NCI-H2227 treated with DMSO at 0.1 percent for 48 hours (cell line): ENCODE measurements at regions not wholly inside any gene's neighbourhood (a gene's known extent, or its start where the extent isn't known, plus 50 kb on each side); places are given as distances from the start of the nearest gene placed in this dataset.

Source experiments
- DNase-seq: peaks from one replicate; lab custom pipeline; 2025; lab: John Stamatoyannopoulos, UW

GRCh38 chr1:29967261-29967660, 730.9 kb downstream of the PTPRU start:
- no peak for DNase-seq

- DNase-seq = no peak
Observed at GRCh38 chr1:29966526-29967045, 730.3 kb downstream of the PTPRU start.

DNA sequence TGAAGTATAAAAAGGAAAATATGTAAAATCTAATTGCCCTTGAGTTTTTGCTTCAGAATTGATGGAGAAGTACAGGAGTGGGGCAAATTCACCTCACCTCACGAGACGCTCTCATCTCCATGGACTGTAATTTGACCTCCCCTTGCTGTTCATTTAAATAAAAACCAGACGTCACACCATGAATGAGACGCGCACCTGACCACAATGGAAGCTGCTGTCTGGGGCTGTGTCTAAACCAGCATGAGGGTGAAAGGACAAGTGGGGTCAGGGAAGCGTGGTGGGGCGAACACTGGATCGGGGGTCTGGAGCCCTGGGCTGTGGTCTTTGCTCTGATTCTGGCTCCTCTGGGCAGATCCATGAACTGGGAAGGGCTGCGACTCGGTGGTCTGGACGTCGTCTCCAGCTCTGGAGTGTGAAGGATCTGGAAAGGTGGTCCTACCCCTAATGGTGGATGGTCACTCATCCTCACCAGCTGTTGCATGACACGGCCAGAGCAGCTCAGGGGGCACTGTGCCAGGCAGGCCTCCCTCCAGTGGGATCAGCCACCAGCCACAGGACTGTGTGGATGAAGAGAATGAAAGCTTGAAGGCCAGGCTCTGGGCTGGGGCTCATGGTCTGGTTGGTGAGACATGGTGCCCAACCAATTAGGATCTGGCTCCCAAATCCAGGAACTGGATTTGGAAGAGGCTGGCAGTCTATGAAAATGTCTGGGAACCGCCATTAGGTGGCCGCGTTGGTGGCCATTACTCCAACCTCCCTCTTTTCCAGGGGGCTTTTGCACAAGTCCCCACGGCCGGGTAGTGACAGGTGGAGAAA, 728.6 kb downstream of the PTPRU start:
- DNase-seq = no peak

DNA sequence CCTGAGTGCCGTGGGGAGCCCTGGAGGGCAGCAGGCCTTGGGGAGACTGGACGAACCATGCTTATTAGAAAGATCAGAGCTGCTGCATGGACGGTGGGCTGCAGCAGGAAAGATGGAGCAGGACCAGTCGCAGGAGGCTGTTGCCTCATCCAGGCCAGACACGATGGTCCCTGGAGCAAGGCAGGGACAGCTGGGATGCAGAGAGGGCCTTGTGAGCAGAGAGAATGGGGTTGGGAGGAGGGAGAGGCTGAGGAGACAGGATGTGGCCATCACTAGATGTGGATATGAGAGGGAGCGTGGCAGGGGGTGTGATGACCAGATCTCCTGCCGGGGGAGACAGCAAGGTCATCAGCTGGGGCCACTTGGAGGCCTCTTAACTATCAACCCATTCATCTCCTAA, 727.6 kb downstream of the PTPRU start:
- no peak for DNase-seq

DNA sequence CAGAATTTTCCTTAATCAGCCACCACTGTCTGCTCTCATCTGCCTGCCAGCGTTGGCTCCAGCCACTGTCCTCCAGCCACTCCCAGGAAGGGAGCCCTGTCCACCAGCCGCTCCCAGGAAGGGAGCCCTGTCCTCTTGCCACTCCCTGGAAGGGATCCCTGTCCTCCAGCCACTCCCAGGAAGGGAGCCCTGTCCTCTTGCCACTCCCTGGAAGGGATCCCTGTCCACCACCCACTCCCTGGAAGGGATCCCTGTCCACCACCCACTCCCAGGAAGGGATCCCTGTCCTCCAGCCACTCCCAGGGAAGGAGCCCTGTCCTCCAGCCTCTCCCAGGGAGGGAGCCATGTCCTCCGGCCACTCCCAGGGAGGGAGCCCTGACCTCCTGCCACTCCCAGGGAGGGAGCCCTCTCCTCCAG, 726.5 kb downstream of the PTPRU start:
- DNase-seq = no peak

GRCh38 chr1:29962336-29962735, 726.0 kb downstream of the PTPRU start:
- no peak for DNase-seq

DNA sequence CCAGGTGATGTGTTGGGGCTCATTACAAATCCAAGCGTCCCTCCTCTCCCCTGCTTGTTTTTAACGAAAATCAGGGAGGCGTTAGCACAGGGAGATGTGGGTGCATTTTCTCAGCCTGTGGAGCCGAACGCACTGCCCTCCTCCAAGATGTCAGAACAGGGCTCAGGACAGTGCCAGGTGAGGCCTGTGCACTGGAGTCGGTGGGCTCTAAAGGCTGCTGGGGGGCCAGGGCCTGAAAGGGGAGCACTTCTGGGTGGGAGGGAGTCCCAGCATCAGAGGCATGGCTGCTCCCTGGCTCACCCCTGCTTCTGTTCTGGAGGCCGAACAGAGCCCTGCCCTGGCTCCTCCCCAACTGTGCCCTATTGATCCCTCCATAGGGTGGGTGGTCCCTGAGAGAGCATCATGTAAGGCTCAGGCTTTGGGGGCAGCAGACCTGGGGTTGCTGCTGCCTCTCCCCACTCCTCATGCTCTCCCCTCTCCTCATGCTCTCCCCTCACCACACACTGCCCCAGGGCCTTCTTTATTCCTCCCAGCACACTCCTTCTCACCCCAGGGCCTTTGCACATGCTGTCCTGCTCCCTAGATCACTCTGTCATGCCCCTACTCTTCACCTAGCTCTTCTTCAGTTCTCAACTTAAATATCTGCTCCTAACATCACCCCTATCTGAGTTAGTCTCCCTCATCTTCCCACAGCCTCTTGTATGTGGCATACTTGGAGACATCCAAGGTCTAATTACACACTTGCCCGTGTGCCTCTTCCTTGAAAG, 725.2 kb downstream of the PTPRU start:
- no peak for DNase-seq

DNA sequence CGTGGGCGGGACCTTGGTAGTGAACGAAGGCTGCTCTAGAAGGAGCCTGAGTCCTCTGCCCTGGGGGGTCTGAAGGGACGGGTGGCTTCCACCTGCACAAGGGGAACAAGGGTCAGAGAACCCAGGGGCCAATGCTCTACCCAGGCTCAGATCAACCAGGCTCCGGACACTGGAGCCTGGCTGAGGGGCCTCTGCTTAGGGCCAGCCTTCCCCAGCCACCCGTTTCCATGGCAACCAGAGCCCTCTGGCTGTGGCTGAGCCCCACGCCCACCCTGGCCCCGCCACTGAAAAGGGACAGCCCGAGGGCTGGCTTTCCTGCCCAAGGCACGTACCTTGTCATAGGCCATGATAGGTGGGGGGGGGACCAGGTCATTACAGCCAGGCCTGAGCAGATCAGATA, 724.6 kb downstream of the PTPRU start:
- no peak for DNase-seq

- no peak for DNase-seq
Observed at GRCh38 chr1:29960156-29960755, 723.9 kb downstream of the PTPRU start.

- no peak for DNase-seq
Observed at GRCh38 chr1:29959356-29959755, 723.0 kb downstream of the PTPRU start.

GRCh38 chr1:29958271-29958670, 721.9 kb downstream of the PTPRU start:
- no peak for DNase-seq

GRCh38 chr1:29956349-29957030, 720.2 kb downstream of the PTPRU start:
- DNase-seq = no peak

DNA sequence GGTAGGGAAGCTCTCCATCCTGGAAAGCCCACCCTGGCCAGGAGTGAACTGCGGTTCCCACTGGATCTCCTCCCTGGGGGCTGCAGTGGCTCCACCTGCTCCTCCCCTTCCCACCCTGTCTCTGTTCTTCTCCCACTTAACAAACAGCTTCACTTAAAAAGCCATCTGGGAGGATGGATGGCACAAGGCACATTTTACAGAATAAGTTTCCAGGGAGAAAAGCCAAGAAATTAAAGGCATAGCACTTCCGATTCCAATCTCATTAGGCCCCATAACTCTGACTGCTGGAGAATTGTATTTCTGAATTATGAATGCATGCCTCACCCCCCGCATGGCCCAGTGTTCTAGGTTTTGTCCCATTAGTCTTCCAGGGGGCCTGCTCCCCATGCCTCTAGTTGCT, 718.3 kb downstream of the PTPRU start:
- no peak for DNase-seq

- no peak for DNase-seq
Observed at GRCh38 chr1:29953961-29954360, 717.6 kb downstream of the PTPRU start.

- DNase-seq = no peak
Observed at GRCh38 chr1:29949676-29950075, 713.4 kb downstream of the PTPRU start.

- DNase-seq = no peak
Observed at GRCh38 chr1:29948581-29948980, 712.3 kb downstream of the PTPRU start.

- no peak for DNase-seq
Observed at GRCh38 chr1:29946057-29946456, 709.7 kb downstream of the PTPRU start.

GRCh38 chr1:29945426-29945825, 709.1 kb downstream of the PTPRU start:
- no peak for DNase-seq

- DNase-seq = no peak
Observed at GRCh38 chr1:29944253-29944905, 708.1 kb downstream of the PTPRU start.

- DNase-seq = no peak
Observed at GRCh38 chr1:29943034-29943433, 706.7 kb downstream of the PTPRU start.

DNA sequence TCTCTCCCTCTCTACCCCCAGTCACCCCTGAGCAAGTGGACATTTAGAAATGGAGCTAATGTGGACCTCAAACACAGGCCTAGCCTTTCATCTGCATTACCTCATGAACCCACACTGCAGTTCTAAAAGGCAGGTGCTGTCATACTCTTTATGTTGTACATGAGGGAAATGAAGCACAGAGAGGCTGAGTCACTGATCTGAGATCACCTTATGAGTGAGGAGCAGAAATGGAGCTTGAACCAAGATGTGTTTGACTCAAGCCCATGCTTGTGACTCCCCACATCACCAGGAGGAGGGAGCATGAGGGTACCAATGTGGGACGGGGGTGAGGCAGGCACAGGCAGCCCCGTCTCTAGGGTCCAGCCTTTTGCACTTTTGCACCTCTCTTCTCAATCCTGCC, 702.8 kb downstream of the PTPRU start:
- no peak for DNase-seq

DNA sequence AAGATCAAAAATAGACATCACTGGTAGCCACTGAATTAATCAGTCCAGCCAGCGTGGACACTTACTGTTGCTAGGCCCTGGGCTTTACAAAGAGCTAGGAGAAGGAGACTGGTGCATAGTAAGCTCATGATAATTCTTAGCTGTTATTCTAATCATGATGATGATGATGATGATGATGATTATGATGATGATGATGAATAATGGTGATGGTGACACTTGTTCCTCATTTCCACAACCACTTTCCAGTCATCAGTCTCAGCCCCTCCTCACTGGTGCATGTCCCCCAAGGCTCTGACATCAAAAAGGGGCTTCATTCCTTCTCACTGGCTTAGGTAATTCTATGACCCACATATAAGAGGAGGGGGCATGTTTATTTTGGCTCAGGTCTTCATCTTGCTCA, 701.0 kb downstream of the PTPRU start:
- DNase-seq = no peak
